ENCODE measurements at regions not wholly inside any gene's neighbourhood (a gene's known extent, or its start where the extent isn't known, plus 50 kb on each side); places are given as distances from the start of the nearest gene placed in this dataset.

GRCh38 chr6:140043357-140043756, 668.9 kb upstream of the CITED2 start:
- H3K27ac ChIP-seq (ENCODE audit: low read length): no peak overlapping the region
- 17% methylated on average over 1 of the region's 1 CpG for whole genome bisulfite sequencing (ENCODE audit: insufficient coverage)
- H3K36me3 ChIP-seq (ENCODE audit: control insufficient read depth, insufficient read depth, low read length): no peaks in the 10 kb centered on the region
- no peaks in the 10 kb centered on the region for H3K4me1 ChIP-seq (ENCODE audit: control insufficient read depth, insufficient read depth, low read length)
- no peaks in the 10 kb centered on the region for H3K27me3 ChIP-seq (ENCODE audit: control insufficient read depth, insufficient read depth, low read length)
- no peaks in the 10 kb centered on the region for H3K9me3 ChIP-seq (replicated peaks; ENCODE audit: control insufficient read depth, low read depth, low read length)
- H3K4me3 ChIP-seq (ENCODE audit: low read length): no peak overlapping the region
- no peak for DNase-seq

DNA sequence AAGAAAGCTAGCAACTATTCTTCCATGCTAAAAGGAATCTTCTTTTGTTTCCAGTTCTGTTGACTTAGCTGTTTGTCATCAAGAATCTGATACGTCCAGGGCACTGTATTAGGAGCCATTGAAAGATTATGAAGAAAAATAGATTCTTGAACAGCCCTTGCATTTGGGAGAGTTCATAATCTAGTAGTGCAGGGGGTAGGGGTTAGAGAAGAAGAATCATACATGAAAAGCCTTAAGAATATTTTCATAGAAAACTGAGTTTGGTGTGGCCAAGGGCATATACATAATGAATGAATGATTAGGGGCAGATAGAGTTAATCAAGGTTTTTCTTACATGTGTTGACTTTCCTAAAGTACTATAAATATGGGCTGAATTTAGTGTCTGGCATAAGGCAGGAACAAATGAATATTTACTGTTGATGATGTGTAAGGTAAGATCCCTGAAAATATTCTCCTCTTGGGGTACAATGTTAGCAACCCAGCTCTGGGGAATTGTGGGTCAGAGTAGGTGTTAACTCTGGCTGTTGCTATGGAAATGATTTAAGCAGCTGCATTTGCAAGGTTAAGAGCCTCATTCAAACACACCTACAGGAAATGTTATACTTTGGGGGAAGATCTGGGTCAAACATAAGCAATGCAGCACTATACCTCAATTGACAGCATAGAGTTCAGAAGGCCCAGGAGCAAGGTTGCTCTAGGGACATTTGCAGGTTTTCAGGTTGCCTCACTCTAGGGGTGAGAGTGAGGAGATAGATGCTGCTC, 667.3 kb upstream of the CITED2 start:
- Histone ChIP-seq H3K27me3 (ENCODE audit: control insufficient read depth, insufficient read depth, low read length) (no peaks in the 10 kb centered on the region), H3K9me3 (replicated peaks; ENCODE audit: control insufficient read depth, low read depth, low read length) (peaks cover 2% of the 10 kb centered on the region), H3K4me1 (ENCODE audit: control insufficient read depth, insufficient read depth, low read length) (no peaks in the 10 kb centered on the region), H3K36me3 (ENCODE audit: control insufficient read depth, insufficient read depth, low read length) (no peaks in the 10 kb centered on the region), H3K27ac (ENCODE audit: low read length) (no peak overlapping the region), H3K4me3 (ENCODE audit: low read length) (no peak overlapping the region)
- no peak for DNase-seq
- no CpG with 5 or more reads among the region's 1 CpG for WGBS (ENCODE audit: insufficient coverage)

DNA sequence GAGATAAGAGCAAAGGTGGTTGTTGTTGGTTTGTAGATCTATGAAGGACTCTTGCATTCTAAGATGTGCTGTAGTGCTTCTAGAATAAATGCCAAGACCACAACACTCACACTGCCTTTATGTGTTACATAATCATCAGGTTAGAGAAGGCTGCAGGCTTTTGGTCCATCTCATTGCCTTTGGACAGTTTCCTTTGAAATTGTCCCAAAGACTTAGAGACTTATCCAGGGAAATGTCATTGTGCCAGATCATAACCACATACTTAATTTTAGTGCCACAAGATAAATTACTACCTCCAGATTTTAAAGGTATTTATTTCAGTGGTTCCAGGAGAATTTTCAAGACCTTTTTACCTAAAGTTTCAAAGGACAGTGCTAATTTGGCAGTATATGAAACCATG, 666.6 kb upstream of the CITED2 start:
- DNase-seq: no peak
- Histone ChIP-seq H3K4me1 (ENCODE audit: control insufficient read depth, insufficient read depth, low read length) (no peaks in the 10 kb centered on the region), H3K4me3 (ENCODE audit: low read length) (no peak overlapping the region), H3K36me3 (ENCODE audit: control insufficient read depth, insufficient read depth, low read length) (no peaks in the 10 kb centered on the region), H3K27me3 (ENCODE audit: control insufficient read depth, insufficient read depth, low read length) (no peaks in the 10 kb centered on the region), H3K9me3 (replicated peaks; ENCODE audit: control insufficient read depth, low read depth, low read length) (peaks cover 9% of the 10 kb centered on the region), H3K27ac (ENCODE audit: low read length) (no peak overlapping the region)

- Histone ChIP-seq H3K4me3 (ENCODE audit: low read length) (no peak overlapping the region), H3K27me3 (ENCODE audit: control insufficient read depth, insufficient read depth, low read length) (no peaks in the 10 kb centered on the region), H3K36me3 (ENCODE audit: control insufficient read depth, insufficient read depth, low read length) (no peaks in the 10 kb centered on the region), H3K9me3 (replicated peaks; ENCODE audit: control insufficient read depth, low read depth, low read length) (peaks cover 9% of the 10 kb centered on the region), H3K27ac (ENCODE audit: low read length) (no peak overlapping the region), H3K4me1 (ENCODE audit: control insufficient read depth, insufficient read depth, low read length) (no peaks in the 10 kb centered on the region)
- WGBS (ENCODE audit: insufficient coverage): no CpG with 5 or more reads among the region's 1 CpG
- DNase-seq: no peak
Measured at GRCh38 chr6:140040396-140040795, 665.9 kb upstream of the CITED2 start.

DNA sequence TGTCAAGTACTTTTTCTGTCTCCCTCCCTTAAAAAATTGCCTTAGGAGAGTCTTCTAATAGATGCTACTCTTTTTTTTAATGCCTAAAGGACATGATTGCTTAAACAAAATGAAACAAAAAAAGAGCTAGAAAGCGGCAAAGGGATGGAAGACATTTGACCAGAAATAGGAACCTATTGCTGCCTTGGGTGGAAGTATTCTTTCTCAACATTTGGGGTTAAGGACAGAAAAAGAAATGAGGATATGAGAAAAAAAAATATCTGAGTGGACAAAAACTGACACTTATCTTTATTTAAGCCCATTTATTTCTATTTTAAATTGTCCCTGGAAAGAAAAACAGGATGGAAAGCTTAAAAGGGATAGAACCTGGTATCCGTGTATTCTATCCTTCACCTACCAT, 664.9 kb upstream of the CITED2 start:
- Histone ChIP-seq H3K4me3 (ENCODE audit: low read length) (no peak overlapping the region), H3K36me3 (ENCODE audit: control insufficient read depth, insufficient read depth, low read length) (no peaks in the 10 kb centered on the region), H3K27ac (ENCODE audit: low read length) (no peak overlapping the region), H3K27me3 (ENCODE audit: control insufficient read depth, insufficient read depth, low read length) (no peaks in the 10 kb centered on the region), H3K9me3 (replicated peaks; ENCODE audit: control insufficient read depth, low read depth, low read length) (peaks cover 9% of the 10 kb centered on the region), H3K4me1 (ENCODE audit: control insufficient read depth, insufficient read depth, low read length) (no peaks in the 10 kb centered on the region)
- DNase-seq: peak; percentile 53
- WGBS (ENCODE audit: insufficient coverage): no CpG with 5 or more reads among the region's 2 CpGs

GRCh38 chr6:140036196-140036595, 661.7 kb upstream of the CITED2 start:
- no CpG with 5 or more reads among the region's 3 CpGs for WGBS (ENCODE audit: insufficient coverage)
- no peaks in the 10 kb centered on the region for H3K27me3 ChIP-seq (ENCODE audit: control insufficient read depth, insufficient read depth, low read length)
- H3K9me3 ChIP-seq (replicated peaks; ENCODE audit: control insufficient read depth, low read depth, low read length): peaks cover 9% of the 10 kb centered on the region
- H3K27ac ChIP-seq (ENCODE audit: low read length): no peak overlapping the region
- H3K4me3 ChIP-seq (ENCODE audit: low read length): no peak overlapping the region
- H3K36me3 ChIP-seq (ENCODE audit: control insufficient read depth, insufficient read depth, low read length): no peaks in the 10 kb centered on the region
- DNase-seq: peak; percentile 66
- no peaks in the 10 kb centered on the region for H3K4me1 ChIP-seq (ENCODE audit: control insufficient read depth, insufficient read depth, low read length)

GRCh38 chr6:140032189-140032588, 657.7 kb upstream of the CITED2 start:
- Histone ChIP-seq H3K4me3 (ENCODE audit: low read length) (no peak overlapping the region), H3K27me3 (ENCODE audit: control insufficient read depth, insufficient read depth, low read length) (no peaks in the 10 kb centered on the region), H3K9me3 (replicated peaks; ENCODE audit: control insufficient read depth, low read depth, low read length) (peaks cover 12% of the 10 kb centered on the region), H3K4me1 (ENCODE audit: control insufficient read depth, insufficient read depth, low read length) (no peaks in the 10 kb centered on the region), H3K36me3 (ENCODE audit: control insufficient read depth, insufficient read depth, low read length) (no peaks in the 10 kb centered on the region), H3K27ac (ENCODE audit: low read length) (no peak overlapping the region)
- 100% methylated on average over 2 of the region's 2 CpGs for WGBS (ENCODE audit: insufficient coverage)
- DNase-seq: no peak

DNA sequence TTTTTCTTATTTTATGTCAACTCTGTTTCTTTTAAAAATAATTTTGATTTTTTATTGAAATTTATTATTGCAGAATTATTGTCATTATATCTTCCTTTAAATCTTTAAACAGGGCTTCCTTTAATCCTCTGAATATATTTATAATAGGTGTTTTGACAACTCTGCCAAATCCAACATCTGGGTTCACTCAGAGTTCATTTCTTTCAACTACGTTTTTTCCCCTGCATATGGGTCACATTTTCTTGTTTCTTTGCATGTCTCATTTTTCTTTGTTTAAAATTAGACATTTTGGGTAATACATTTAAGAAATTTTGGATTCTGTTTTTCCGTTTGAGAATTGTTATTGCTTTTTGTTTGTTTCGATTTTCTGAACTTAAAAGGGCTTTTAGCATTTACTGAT, 655.1 kb upstream of the CITED2 start:
- WGBS (ENCODE audit: insufficient coverage): no CpG with 5 or more reads among the region's 3 CpGs
- DNase-seq: peak; percentile 43
- Histone ChIP-seq H3K4me1 (ENCODE audit: control insufficient read depth, insufficient read depth, low read length) (no peaks in the 10 kb centered on the region), H3K27ac (ENCODE audit: low read length) (no peak overlapping the region), H3K4me3 (ENCODE audit: low read length) (no peak overlapping the region), H3K9me3 (replicated peaks; ENCODE audit: control insufficient read depth, low read depth, low read length) (peaks cover 3% of the 10 kb centered on the region), H3K36me3 (ENCODE audit: control insufficient read depth, insufficient read depth, low read length) (no peaks in the 10 kb centered on the region), H3K27me3 (ENCODE audit: control insufficient read depth, insufficient read depth, low read length) (no peaks in the 10 kb centered on the region)

GRCh38 chr6:140027219-140027618, 652.8 kb upstream of the CITED2 start:
- H3K4me1 ChIP-seq (ENCODE audit: control insufficient read depth, insufficient read depth, low read length): no peaks in the 10 kb centered on the region
- DNase-seq: no peak
- no peaks in the 10 kb centered on the region for H3K27me3 ChIP-seq (ENCODE audit: control insufficient read depth, insufficient read depth, low read length)
- H3K36me3 ChIP-seq (ENCODE audit: control insufficient read depth, insufficient read depth, low read length): no peaks in the 10 kb centered on the region
- no peak overlapping the region for H3K27ac ChIP-seq (ENCODE audit: low read length)
- no peak overlapping the region for H3K4me3 ChIP-seq (ENCODE audit: low read length)
- 100% methylated on average over 1 of the region's 2 CpGs for WGBS (ENCODE audit: insufficient coverage)
- peaks cover 3% of the 10 kb centered on the region for H3K9me3 ChIP-seq (replicated peaks; ENCODE audit: control insufficient read depth, low read depth, low read length)

DNA sequence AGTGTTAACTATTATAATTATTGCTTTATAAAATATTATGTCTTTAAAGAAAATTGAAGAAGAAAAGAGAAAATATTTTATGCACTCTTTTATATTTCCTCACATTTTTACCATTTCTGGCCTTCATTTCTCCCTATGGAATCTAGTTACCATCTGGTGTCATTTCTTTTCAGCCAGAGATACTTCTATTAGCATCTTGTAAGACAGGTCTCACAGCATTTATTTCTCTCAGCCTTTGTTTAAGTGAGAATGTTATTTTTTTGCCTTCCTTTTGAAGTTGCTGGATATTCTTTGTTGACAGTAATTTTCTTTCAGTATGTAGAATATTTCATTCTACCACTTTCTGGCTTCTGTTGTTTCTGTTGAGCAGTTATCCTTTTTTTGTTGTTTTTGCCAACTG, 652.1 kb upstream of the CITED2 start:
- H3K9me3 ChIP-seq (replicated peaks; ENCODE audit: control insufficient read depth, low read depth, low read length): peaks cover 3% of the 10 kb centered on the region
- H3K4me1 ChIP-seq (ENCODE audit: control insufficient read depth, insufficient read depth, low read length): no peaks in the 10 kb centered on the region
- no peak overlapping the region for H3K27ac ChIP-seq (ENCODE audit: low read length)
- H3K27me3 ChIP-seq (ENCODE audit: control insufficient read depth, insufficient read depth, low read length): no peaks in the 10 kb centered on the region
- H3K4me3 ChIP-seq (ENCODE audit: low read length): no peak overlapping the region
- H3K36me3 ChIP-seq (ENCODE audit: control insufficient read depth, insufficient read depth, low read length): no peaks in the 10 kb centered on the region
- DNase-seq: no peak

GRCh38 chr6:140025171-140025570, 650.7 kb upstream of the CITED2 start:
- no peaks in the 10 kb centered on the region for H3K4me1 ChIP-seq (ENCODE audit: control insufficient read depth, insufficient read depth, low read length)
- H3K36me3 ChIP-seq (ENCODE audit: control insufficient read depth, insufficient read depth, low read length): no peaks in the 10 kb centered on the region
- no peaks in the 10 kb centered on the region for H3K27me3 ChIP-seq (ENCODE audit: control insufficient read depth, insufficient read depth, low read length)
- WGBS (ENCODE audit: insufficient coverage): no CpG with 5 or more reads among the region's 1 CpG
- DNase-seq: no peak
- H3K27ac ChIP-seq (ENCODE audit: low read length): no peak overlapping the region
- no peak overlapping the region for H3K4me3 ChIP-seq (ENCODE audit: low read length)
- H3K9me3 ChIP-seq (replicated peaks; ENCODE audit: control insufficient read depth, low read depth, low read length): peaks cover 7% of the 10 kb centered on the region

Data from muscle of leg (tissue), 3 donors.